HG02943 (cell line): ENCODE measurements at regions not wholly inside any gene's neighbourhood (a gene's known extent, or its start where the extent isn't known, plus 50 kb on each side); places are given as distances from the start of the nearest gene placed in this dataset.

Experiments used
- ATAC-seq: cut with Tn5 transposase; IDR thresholded peaks from one replicate; pipeline ENCODE4 v1.9.1; 2021; ENCODE audit warnings: mild to moderate bottlenecking, low read depth, moderate library complexity; ENCODE audit not compliant: unreplicated experiment

GRCh38 chr1:4033713-4034112 is 133.6 kb upstream of the C1orf174 start:
- ATAC-seq = no peak

- no peak for ATAC-seq
These were observed 134.3 kb upstream of the C1orf174 start for GRCh38 chr1:4034318-4034887.

DNA sequence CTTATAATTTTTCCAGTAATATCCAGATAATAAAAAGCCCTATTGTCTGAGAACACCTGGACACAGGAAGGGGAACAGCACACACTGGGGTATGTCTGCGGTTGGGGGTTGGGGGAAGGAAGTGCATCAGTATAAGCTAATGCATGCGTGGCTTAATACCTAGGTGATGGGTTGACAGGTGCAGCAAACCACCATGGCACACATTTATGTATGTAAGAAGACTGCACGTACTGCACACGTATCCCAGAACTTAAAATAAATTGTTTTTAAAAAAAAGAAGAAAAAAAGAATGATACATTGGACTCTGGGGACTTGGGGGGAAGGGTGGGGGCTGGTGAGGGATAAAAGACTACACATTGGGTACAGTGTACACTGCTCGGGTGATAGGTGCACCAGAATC is 144.9 kb upstream of the C1orf174 start:
- ATAC-seq = no peak

DNA sequence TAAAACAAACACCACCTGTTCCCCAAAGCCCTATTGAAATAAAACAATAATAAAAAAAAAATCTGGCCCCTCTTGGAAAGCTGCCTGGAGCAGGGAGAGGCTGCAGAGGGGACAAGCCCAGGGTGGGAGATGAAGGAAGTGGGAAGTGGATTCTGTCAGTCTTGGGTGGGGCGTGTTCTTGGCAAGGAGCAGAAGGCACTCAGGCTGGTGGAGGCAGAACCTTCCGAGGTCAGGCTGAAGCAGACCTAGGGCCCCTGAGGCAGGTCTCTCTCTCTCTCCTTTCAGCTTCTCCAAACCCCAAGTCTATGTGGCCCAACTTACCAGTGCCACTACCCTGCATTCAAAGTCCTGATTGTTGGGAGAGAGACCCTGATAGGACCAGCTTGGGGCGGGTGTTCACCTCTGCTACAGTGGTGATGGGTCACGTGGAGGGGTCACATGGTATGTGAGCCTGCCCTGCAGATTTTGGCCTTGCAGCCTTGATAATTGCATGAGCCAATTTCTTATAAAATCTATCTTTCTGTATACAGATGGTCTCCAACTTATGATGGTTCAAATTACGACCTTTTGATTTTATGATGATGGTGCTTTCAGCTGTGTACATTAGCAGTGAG is 145.4 kb upstream of the C1orf174 start:
- no peak for ATAC-seq

- no peak for ATAC-seq
These were observed 146.9 kb upstream of the C1orf174 start for GRCh38 chr1:4046836-4047461.

GRCh38 chr1:4047666-4048065 is 147.6 kb upstream of the C1orf174 start:
- no peak for ATAC-seq

- no peak for ATAC-seq
These were observed 148.0 kb upstream of the C1orf174 start for GRCh38 chr1:4048076-4048475.

DNA sequence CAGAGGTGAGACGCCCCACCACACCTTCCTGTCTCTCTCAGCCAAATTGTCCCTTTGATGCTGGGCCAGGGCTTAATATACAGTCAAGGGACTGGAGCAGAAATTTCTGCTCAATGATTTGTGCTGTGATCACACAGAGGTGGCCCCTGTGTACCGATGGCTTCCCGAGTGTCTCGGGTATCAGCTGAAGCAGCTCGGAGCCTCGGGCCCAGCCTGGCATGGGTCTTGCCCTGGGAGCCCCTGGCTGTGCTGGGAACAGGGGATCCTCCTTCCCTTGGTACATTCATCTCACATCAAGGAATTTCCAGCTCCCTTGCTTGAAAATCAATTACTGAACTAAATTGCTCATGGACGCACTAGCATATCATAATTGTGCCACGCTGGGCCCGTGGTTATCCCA is 148.8 kb upstream of the C1orf174 start:
- no peak for ATAC-seq

DNA sequence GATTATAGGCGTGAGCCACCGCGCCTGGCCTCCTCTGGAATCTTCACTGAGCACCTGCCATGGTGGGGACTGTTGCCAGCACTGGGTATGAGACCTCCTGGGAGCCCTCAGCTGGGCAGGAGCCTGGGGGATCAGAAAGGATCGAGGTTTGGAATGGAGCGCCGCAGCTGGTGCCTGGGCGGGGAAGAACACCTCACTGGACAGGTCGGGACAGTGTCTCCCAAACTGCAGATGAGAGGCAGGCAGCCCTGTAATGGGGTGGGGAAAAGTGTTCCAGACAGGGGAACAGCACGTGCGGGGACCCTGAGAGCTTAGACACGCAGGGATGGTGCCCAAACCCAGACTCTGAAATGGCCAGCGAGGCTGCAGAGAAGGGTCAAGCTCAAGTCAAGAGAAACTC is 150.9 kb upstream of the C1orf174 start:
- no peak for ATAC-seq

DNA sequence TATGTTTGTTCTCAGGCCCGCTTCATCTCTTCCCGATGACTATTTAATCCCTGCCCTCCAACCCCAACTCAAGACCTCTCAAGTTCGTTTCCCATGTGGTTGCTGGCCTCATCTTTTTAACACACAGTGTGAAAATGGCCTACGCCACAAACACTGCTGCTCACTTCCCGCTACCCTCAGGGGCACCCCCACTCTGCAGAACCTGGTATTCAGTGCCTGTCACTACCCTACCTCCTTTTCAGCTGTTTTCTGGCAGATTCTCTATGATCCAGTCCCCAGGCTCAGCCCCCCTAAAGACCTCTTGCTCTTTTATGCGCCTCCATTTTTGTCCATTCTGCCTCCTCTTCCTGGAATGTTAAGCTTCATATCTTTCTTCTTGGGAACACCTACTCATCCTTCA is 152.6 kb upstream of the C1orf174 start:
- no peak for ATAC-seq

DNA sequence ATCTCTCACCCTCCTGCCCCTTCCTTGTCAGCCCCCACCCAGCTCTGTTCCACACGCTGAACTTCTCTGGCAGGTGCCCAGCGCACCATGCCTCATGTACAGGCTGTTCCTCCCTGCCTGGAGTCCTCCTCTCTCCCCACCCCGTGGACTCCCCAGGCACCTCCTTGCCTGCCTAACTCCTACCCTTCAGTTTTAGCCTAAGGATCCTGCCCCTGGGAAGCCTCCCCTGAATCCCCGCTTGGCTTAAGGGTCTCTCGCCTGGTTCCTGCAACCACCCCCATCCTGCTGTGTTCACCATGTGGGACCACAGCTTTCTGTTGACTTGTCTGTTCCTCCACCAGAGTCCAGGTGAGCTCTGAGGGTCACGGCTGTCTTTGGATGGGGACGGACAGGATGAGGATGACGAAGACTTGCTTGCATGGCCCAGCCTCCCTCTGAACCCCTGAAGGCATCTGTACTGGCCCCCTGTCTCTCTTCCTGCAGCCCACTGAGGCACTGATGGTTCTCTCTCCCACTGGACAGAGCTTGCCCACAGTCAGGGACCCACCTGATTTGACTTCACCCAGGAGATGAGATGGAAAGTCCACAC is 153.2 kb upstream of the C1orf174 start:
- ATAC-seq = no peak

DNA sequence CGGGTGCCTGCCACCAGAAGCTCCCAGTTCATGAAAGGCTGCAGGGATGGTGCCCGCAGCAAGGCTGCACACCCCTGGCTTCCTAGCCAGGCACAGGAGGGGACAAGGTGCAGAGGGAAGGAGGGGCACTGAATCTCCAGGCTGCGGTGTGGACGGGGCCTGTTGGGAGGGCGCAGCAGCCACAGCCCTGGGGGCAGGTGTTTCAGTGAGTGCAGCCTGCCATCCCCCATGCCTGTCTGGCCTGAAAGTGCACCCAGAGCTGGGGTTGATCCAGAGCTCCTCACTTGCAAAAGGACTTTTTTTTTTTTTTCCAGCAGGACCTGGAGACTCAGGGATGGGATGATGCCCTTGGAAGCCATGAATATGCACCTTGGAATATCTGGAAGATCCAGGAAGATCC is 153.7 kb upstream of the C1orf174 start:
- no peak for ATAC-seq

GRCh38 chr1:4055294-4055967 is 155.4 kb upstream of the C1orf174 start:
- ATAC-seq = no peak

- no peak for ATAC-seq
These were observed 156.3 kb upstream of the C1orf174 start for GRCh38 chr1:4056422-4056821.

GRCh38 chr1:4056989-4057388 is 156.9 kb upstream of the C1orf174 start:
- no peak for ATAC-seq

DNA sequence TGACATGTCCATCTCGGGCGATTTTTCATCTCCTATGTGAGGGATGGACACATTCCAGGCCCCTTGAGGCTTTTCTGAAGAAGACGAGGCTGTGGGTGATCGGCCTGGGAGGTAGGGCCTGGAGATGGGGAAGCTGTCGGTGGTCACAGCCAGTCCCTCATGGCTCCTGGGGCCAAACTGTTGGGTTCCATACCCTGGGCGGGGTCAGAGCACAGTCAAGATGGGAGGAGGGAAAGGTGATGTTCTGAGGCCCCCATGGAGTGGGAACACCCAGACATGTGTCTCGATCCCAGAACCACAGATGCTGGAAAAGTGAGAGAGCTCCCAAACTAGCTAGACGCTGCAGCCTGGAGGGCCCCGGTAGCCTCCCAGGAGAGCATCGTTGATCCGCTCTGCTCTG is 157.5 kb upstream of the C1orf174 start:
- ATAC-seq = no peak

DNA sequence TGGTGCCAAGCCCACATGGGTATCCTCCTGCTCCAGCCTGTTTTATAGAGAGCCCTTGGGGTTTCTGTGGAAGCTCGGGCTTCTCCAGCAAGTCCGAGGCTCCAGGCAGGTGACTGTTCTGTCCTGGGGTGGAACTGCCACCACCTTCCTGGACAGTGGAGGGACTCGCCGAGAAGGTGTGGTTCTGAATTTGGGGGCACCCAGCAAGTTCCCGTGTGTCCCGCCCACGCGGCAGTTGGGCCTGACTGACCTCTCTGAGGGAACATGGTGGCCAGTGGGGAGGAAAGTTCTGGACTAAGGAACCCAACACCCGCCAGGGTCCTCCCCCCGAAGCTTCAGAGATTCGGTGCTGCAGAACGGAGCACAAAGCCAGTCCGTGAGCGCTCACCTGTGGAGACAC is 158.1 kb upstream of the C1orf174 start:
- no peak for ATAC-seq

DNA sequence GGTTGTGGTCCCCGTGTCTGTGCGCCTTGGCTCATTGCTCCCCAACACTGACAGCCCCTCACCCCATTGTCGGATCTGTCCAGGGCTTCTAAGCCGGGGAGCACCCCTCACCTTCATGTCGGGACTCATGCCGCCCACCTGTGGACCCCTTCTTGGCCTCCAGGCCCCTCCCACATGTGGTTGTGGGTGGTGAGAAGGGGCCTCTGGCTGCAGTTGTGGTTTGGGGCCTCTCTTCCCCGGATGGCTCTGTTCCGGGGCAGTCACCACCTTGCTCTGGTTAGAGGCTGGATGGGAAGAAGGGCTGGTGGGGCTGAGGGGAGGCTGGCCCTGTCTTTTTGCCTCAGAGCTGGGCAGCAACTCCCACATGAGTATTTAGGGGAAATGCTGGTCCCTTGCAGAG is 158.6 kb upstream of the C1orf174 start:
- ATAC-seq = no peak

DNA sequence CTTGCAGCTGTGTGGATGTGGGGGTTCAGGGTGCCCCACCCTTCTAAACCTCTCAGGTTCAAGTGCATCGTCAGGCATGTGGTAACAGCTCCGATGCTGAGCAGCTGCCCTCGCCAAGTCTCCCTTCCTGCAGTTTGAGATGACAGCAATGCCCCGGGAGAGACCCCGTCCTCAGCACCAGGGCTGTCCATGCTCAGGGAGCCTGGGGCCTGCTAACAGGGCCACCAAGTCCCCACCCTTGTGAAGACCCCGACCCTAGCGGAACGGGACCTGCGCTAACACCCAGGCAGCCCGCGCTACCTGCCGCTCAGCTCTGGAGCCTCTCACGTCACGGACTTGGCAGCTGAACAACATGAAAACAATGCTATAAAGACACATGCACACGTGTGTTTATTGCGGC is 159.2 kb upstream of the C1orf174 start:
- ATAC-seq = no peak

DNA sequence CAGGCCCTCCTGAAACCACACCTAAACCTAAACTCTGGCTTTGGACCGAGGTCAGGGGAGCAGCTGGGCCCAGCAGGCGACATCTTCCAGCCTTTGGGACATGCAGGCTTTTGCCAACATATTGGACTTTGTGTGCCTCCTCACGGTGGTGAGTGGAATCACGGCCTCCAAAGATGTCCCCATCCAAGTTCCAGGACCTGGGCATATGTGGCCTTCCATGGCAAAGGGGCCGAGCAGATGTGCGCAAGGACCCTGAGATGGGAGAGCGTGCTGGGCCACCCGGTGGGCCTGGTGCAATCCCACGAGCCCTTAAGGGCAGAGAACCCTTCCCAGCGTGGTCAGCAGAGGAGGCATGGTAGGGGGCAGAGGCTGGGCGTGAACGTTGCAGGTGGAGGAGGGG is 160.8 kb upstream of the C1orf174 start:
- no peak for ATAC-seq

DNA sequence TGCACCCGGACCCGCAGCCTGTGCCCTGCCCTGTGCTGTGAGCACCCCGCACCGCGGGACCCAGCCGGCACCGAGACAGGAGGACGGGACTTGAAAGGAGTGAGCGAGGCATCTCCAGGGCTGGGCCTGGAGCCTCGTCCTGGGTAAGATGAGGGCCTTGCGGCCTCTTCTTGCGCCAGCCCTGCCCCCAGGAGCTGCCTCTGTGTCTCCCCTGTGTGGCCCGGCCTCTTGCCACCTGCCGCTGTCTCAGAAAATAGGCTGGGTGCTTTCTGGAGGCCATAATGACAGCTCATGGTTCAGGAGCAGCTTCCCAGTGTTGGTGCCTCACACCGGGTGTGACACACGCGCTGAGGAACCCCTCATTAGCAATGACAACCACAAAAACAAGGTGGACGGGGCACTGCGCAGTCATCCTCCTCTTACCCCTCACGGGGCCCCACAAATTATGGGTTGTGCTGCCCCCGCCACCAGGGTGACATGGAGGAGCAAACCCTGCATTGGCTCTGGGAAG is 161.5 kb upstream of the C1orf174 start:
- ATAC-seq = no peak
